T-helper 1 cell treated with Interleukin-12 subunit alpha and Interleukin-12 subunit beta and Interleukin-4 antibody, amounts not matched to agents 30 ng/mL and 1 ng/mL, for 36 hours (primary cell): ENCODE measurements at regions not wholly inside any gene's neighbourhood (a gene's known extent, or its start where the extent isn't known, plus 50 kb on each side); places are given as distances from the start of the nearest gene placed in this dataset.
"Not testable (repeated sequence)": the region's sequence is repeated elsewhere in the genome, so short reads cannot be mapped to it uniquely, and the experiment has no call there.

Source experiments
- intact Hi-C: fragments of 100-400 bp; cut with micrococcal nuclease; formaldehyde crosslinking; loops from one replicate; pipeline ENCODE4 v1.15.1; 2024

- intact Hi-C loops, result not testable (repeated sequence)
Measured at GRCh38 chr4:131732034-131732630, 1417.0 kb upstream of the PCDH10 start.

GRCh38 chr4:131734321-131734720, 1414.8 kb upstream of the PCDH10 start:
- intact Hi-C loops, result not testable (repeated sequence)

- intact Hi-C loops, result not testable (repeated sequence)
Measured at GRCh38 chr4:131734851-131735385, 1414.2 kb upstream of the PCDH10 start.

GRCh38 chr4:131738991-131739390, 1410.1 kb upstream of the PCDH10 start:
- intact Hi-C loops, result not testable (repeated sequence)

GRCh38 chr4:131741836-131742235, 1407.3 kb upstream of the PCDH10 start:
- intact Hi-C loops, result not testable (repeated sequence)

GRCh38 chr4:131742536-131743205, 1406.4 kb upstream of the PCDH10 start:
- intact Hi-C loops, result not testable (repeated sequence)

GRCh38 chr4:131743348-131743747, 1405.7 kb upstream of the PCDH10 start:
- intact Hi-C loops, result not testable (repeated sequence)

- intact Hi-C loops, result not testable (repeated sequence)
Measured at GRCh38 chr4:131747203-131747602, 1401.9 kb upstream of the PCDH10 start.

- intact Hi-C loops, result not testable (repeated sequence)
Measured at GRCh38 chr4:131749224-131749623, 1399.9 kb upstream of the PCDH10 start.

GRCh38 chr4:131750006-131750405, 1399.1 kb upstream of the PCDH10 start:
- intact Hi-C loops, result not testable (repeated sequence)

GRCh38 chr4:131750469-131750868, 1398.6 kb upstream of the PCDH10 start:
- intact Hi-C loops, result not testable (repeated sequence)

GRCh38 chr4:131762234-131762633, 1386.9 kb upstream of the PCDH10 start:
- intact Hi-C loops, result not testable (repeated sequence)

GRCh38 chr4:131764730-131765129, 1384.4 kb upstream of the PCDH10 start:
- intact Hi-C loops, result no loop called here

GRCh38 chr4:131774382-131774781, 1374.7 kb upstream of the PCDH10 start:
- intact Hi-C loops, result not testable (repeated sequence)

GRCh38 chr4:131810565-131810964, 1338.5 kb upstream of the PCDH10 start:
- intact Hi-C loops, result not testable (repeated sequence)
